ENCODE measurements at regions not wholly inside any gene's neighbourhood (a gene's known extent, or its start where the extent isn't known, plus 50 kb on each side); places are given as distances from the start of the nearest gene placed in this dataset.
A peak's percentile ranks its signal among the peaks of the same experiment; 100 is the strongest.

GRCh38 chr9:95773053-95773418 is 102.5 kb upstream of the ERCC6L2 start:
- no peak overlapping the region for H3K27ac ChIP-seq (ENCODE audit: low read depth in 1 of 2, low read length in 2 of 2)
- H3K4me3 Mint-ChIP-seq, result peak overlapping the region in 1 of 2 donors; percentile 44
- H3K36me3 ChIP-seq (replicated peaks in 1 of 2; ENCODE audit: control insufficient read depth in 1 of 2, insufficient read depth in 2 of 2, low read length in 2 of 2), result no peaks in the 10 kb centered on the region

GRCh38 chr9:95772320-95773052 is 103.0 kb upstream of the ERCC6L2 start:
- Histone ChIP-seq H2AFZ (ENCODE audit: insufficient read depth, low read depth, low read length, poor library complexity, severe bottlenecking) (no peak overlapping the region), H3K27me3 (ENCODE audit: control insufficient read depth in 2 of 2, insufficient read depth in 2 of 2, low read length in 2 of 2) (peaks cover 6 to 39% of the 10 kb centered on the region in 2 donors), H3K9ac (ENCODE audit: insufficient read depth, low read length, poor library complexity, severe bottlenecking) (no peak overlapping the region), H3K4me3 (replicated peaks in 1 of 3; ENCODE audit: low read depth in 2 of 3, low read length in 3 of 3) (no peak overlapping the region), H3K79me2 (ENCODE audit: insufficient read depth, low read length) (no peaks in the 10 kb centered on the region), H3K36me3 (replicated peaks in 1 of 2; ENCODE audit: control insufficient read depth in 1 of 2, insufficient read depth in 2 of 2, low read length in 2 of 2) (no peaks in the 10 kb centered on the region), H3K4me2 (replicated peaks; ENCODE audit: extremely low read depth, low read length, poor library complexity, severe bottlenecking) (no peak overlapping the region), H3K9me3 (replicated peaks in 1 of 2; ENCODE audit: control insufficient read depth in 1 of 2, insufficient read depth in 1 of 2, low read length in 2 of 2) (no peaks in the 10 kb centered on the region), H4K20me1 (ENCODE audit: insufficient read depth, low read length) (no peaks in the 10 kb centered on the region), H3K4me1 (ENCODE audit: control insufficient read depth in 1 of 2, insufficient read depth in 2 of 2, low read length in 2 of 2) (no peaks in the 10 kb centered on the region), H3K27ac (ENCODE audit: low read depth in 1 of 2, low read length in 2 of 2) (no peak overlapping the region)
- H3K4me1 Mint-ChIP-seq, result no peaks in the 10 kb centered on the region
- DNase-seq, result no peak
- peaks cover 36 to 45% (median 37%) of the 10 kb centered on the region in 3 donors for H3K27me3 Mint-ChIP-seq (ENCODE audit: low read depth in 3 of 3)
- 68% methylated on average over 21 of the region's 29 CpGs for WGBS (ENCODE audit: insufficient coverage)
- H3K9me3 Mint-ChIP-seq, result peaks cover 0 to 2% (median 0%) of the 10 kb centered on the region in 7 donors
- no peak overlapping the region for H3K27ac Mint-ChIP-seq
- intact Hi-C loops (cut with micrococcal nuclease), result no loop called here
- no peak for TF ChIP-seq CTCF (IDR thresholded peaks at IDR 0.05)
- H3K36me3 Mint-ChIP-seq, result no peaks in the 10 kb centered on the region
- H3K4me3 Mint-ChIP-seq, result peak overlapping the region in 1 of 2 donors; percentile 44

More at GRCh38 chr9:95773053-95773418, 102.5 kb upstream of the ERCC6L2 start:
- no CpG with 5 or more reads among the region's 3 CpGs for whole genome bisulfite sequencing (ENCODE audit: insufficient coverage)
- no peaks in the 10 kb centered on the region for H3K9me3 ChIP-seq (replicated peaks in 1 of 2; ENCODE audit: control insufficient read depth in 1 of 2, insufficient read depth in 1 of 2, low read length in 2 of 2)
- H3K4me2 ChIP-seq (replicated peaks; ENCODE audit: extremely low read depth, low read length, poor library complexity, severe bottlenecking), result no peak overlapping the region
- H3K4me1 Mint-ChIP-seq, result no peaks in the 10 kb centered on the region
- no peak for TF ChIP-seq CTCF (IDR thresholded peaks at IDR 0.05)
- no peaks in the 10 kb centered on the region for H3K36me3 Mint-ChIP-seq
- peaks cover 0 to 2% (median 0%) of the 10 kb centered on the region in 7 donors for H3K9me3 Mint-ChIP-seq
- no peak overlapping the region for H3K4me3 ChIP-seq (replicated peaks in 1 of 3; ENCODE audit: low read depth in 2 of 3, low read length in 3 of 3)
- H3K27me3 ChIP-seq (ENCODE audit: control insufficient read depth in 2 of 2, insufficient read depth in 2 of 2, low read length in 2 of 2), result peaks cover 6 to 39% of the 10 kb centered on the region in 2 donors
- no peaks in the 10 kb centered on the region for H3K4me1 ChIP-seq (ENCODE audit: control insufficient read depth in 1 of 2, insufficient read depth in 2 of 2, low read length in 2 of 2)
- DNase-seq, result no peak
- H3K9ac ChIP-seq (ENCODE audit: insufficient read depth, low read length, poor library complexity, severe bottlenecking), result no peak overlapping the region
- no peaks in the 10 kb centered on the region for H3K79me2 ChIP-seq (ENCODE audit: insufficient read depth, low read length)
- no peak overlapping the region for H2AFZ ChIP-seq (ENCODE audit: insufficient read depth, low read depth, low read length, poor library complexity, severe bottlenecking)
- H3K27me3 Mint-ChIP-seq (ENCODE audit: low read depth in 3 of 3), result peaks cover 36 to 46% (median 37%) of the 10 kb centered on the region in 3 donors
- no peaks in the 10 kb centered on the region for H4K20me1 ChIP-seq (ENCODE audit: insufficient read depth, low read length)
- no peak overlapping the region for H3K27ac Mint-ChIP-seq
- intact Hi-C loops (cut with micrococcal nuclease), result no loop called here
